A549 (cell line): ENCODE measurements at regions not wholly inside any gene's neighbourhood (a gene's known extent, or its start where the extent isn't known, plus 50 kb on each side); places are given as distances from the start of the nearest gene placed in this dataset.

Source experiments
- CTCF ChIP-seq: fragments of >200 bp; sonication (Bioruptor Twin); formaldehyde crosslinking; IDR thresholded peaks from 3 replicates; pipeline ENCODE4 v1.5.1; 2016
- EP300 ChIP-seq, 2 experiments: fragments of >200 bp; sonication (Bioruptor Twin); formaldehyde crosslinking; IDR thresholded peaks; 2 replicates in 1 of 2; 3 replicates in 1 of 2; pipeline ENCODE4 v1.6.1; 2016 to 2017
- HDAC2 ChIP-seq: fragments of 200-600 bp; sonication (generic); IDR thresholded peaks from 2 replicates; pipeline ENCODE4 v1.6.1; 2016
- HOXB5 ChIP-seq: fragments of 250-450 bp; sonication (Bioruptor Pico); IDR thresholded peaks from 2 replicates; pipeline ENCODE4 v1.5.0; 2020; ENCODE audit warnings: mild to moderate bottlenecking, moderate library complexity
- MAFK ChIP-seq: fragments of 450-650 bp; IDR thresholded peaks from 2 replicates; pipeline ENCODE4 v1.6.1; 2014; ENCODE audit not compliant: partially characterized antibody
- MAX ChIP-seq: IDR thresholded peaks from 2 replicates; pipeline ENCODE4 v1.6.1; 2012
- POLR2A ChIP-seq: IDR thresholded peaks from 2 replicates; pipeline ENCODE4 v1.6.1; 2012; ENCODE audit warnings: mild to moderate bottlenecking, low read length
- REST ChIP-seq: fragments of 200-600 bp; sonication (generic); IDR thresholded peaks from 2 replicates; pipeline ENCODE4 v1.6.1; 2016; ENCODE audit warnings: antibody characterized with exemption, mild to moderate bottlenecking, moderate library complexity
- SMC3 ChIP-seq: fragments of >200 bp; sonication (Bioruptor Twin); formaldehyde crosslinking; IDR thresholded peaks from 3 replicates; pipeline ENCODE4 v1.6.1; 2018; ENCODE audit warnings: inconsistent platforms
- ZSCAN20 ChIP-seq: fragments of 250-450 bp; sonication (Bioruptor Pico); IDR thresholded peaks from 2 replicates; pipeline ENCODE4 v1.8.0; 2022; ENCODE audit warnings: mild to moderate bottlenecking, moderate library complexity

- TF ChIP-seq CTCF = no peak
- TF ChIP-seq HOXB5 (CRISPR knock-in tag) = no peak
- TF ChIP-seq SMC3 = no peak
- no peak for TF ChIP-seq ZSCAN20
- TF ChIP-seq POLR2A = no peak
- no peak for TF ChIP-seq EP300 (IDR thresholded peaks at IDR 0.05)
- no peak for TF ChIP-seq MAX
- TF ChIP-seq MAFK = peak; percentile 90
- no peak for TF ChIP-seq REST
- no peak for TF ChIP-seq HDAC2
Observed at GRCh38 chr7:13615679-13616078, 373.8 kb downstream of the ETV1 start.
